Panc1 (cell line): ENCODE measurements at regions not wholly inside any gene's neighbourhood (a gene's known extent, or its start where the extent isn't known, plus 50 kb on each side); places are given as distances from the start of the nearest gene placed in this dataset.
A peak's percentile ranks its signal among the peaks of the same experiment; 100 is the strongest.

Experiments
- ATAC-seq: fragments of 200-7000 bp; cut with Tn5 transposase; 2 replicates; pipeline ENCODE4 v1.9.1; 2020; ENCODE audit warnings: mild to moderate bottlenecking, moderate library complexity
- BruUV-seq: library from RNA; stranded (reverse); fragments of 400-500 nt; replicated peaks from 2 replicates; lab custom pipeline; 2021; lab: Mats Ljungman, UMichigan
- CTCF ChIA-PET: fragments of 300-600 bp; sonication (Branson Sonifier 250); formaldehyde crosslinking; loops from one replicate; lab custom pipeline; 2022; ENCODE audit warnings: antibody characterized with exemption; lab: Charles Lee
- POLR2A ChIA-PET: fragments of 300-600 bp; sonication (Branson Sonifier 250); formaldehyde crosslinking; loops from one replicate; lab custom pipeline; 2022; ENCODE audit warnings: antibody characterized with exemption; lab: Charles Lee
- DNase-seq: peaks from one replicate; pipeline ENCODE4 v3.0.0-alpha.2; 2010; ENCODE audit warnings: low read depth, low spot score
- H3K27ac ChIP-seq: 2 replicates; pipeline ENCODE4 v1.5.1; 2011; ENCODE audit warnings: mild to moderate bottlenecking, low read length, inconsistent platforms
- H3K27me3 ChIP-seq: fragments of 200-500 bp; sonication (Bioruptor generic); 2 replicates; pipeline ENCODE4 v1.6.0; 2014; ENCODE audit warnings: low read length, inconsistent platforms; ENCODE audit not compliant: control insufficient read depth, insufficient read depth
- H3K36me3 ChIP-seq: fragments of 200-500 bp; sonication (Bioruptor generic); 2 replicates; pipeline ENCODE4 v1.5.1; 2014; ENCODE audit warnings: inconsistent platforms, mild to moderate bottlenecking, low read length, moderate library complexity; ENCODE audit not compliant: control insufficient read depth, insufficient read depth
- H3K4me1 ChIP-seq: 2 replicates; pipeline ENCODE4 v1.5.1; 2011; ENCODE audit warnings: inconsistent platforms, mild to moderate bottlenecking, low read length, moderate library complexity; ENCODE audit not compliant: control insufficient read depth, insufficient read depth
- H3K4me3 ChIP-seq, 2 experiments: 2 replicates each; pipeline ENCODE4 v1.5.1; 2011 to 2012; ENCODE audit warnings: low read depth in 2 of 2, low read length in 2 of 2, mild to moderate bottlenecking in 2 of 2, inconsistent platforms in 1 of 2, moderate library complexity in 1 of 2
- H3K9me3 ChIP-seq: fragments of 200-500 bp; sonication (Bioruptor generic); 2 replicates; pipeline ENCODE4 v1.5.1; 2014; ENCODE audit warnings: low read depth, mild to moderate bottlenecking, inconsistent platforms, low read length, moderate library complexity; ENCODE audit not compliant: control insufficient read depth, insufficient read depth
- CTCF ChIP-seq: fragments of 450-650 bp; IDR thresholded peaks from 2 replicates; pipeline ENCODE4 v1.5.1; 2017; ENCODE audit warnings: mild to moderate bottlenecking
- POLR2AphosphoS5 ChIP-seq: IDR thresholded peaks from 2 replicates; pipeline ENCODE4 v1.6.1; 2012; ENCODE audit warnings: mild to moderate bottlenecking, low read depth, low read length, moderate library complexity
- SIN3A ChIP-seq: IDR thresholded peaks from 2 replicates; pipeline ENCODE4 v1.6.1; 2012; ENCODE audit warnings: low read depth, mild to moderate bottlenecking, low read length, moderate library complexity, borderline replicate concordance; ENCODE audit not compliant: insufficient read depth
- TCF7L2 ChIP-seq: IDR thresholded peaks from 2 replicates; pipeline ENCODE4 v1.6.1; 2011; ENCODE audit warnings: mild to moderate bottlenecking, low read depth, low read length, inconsistent platforms
- in situ Hi-C: cut with HindIII; loops from 2 replicates; pipeline ENCODE4 v1.10.0; 2016; ENCODE audit warnings: low sequenced_read_pairs, low pct_unique_long_range_greater_than_20kb
- intact Hi-C: fragments of 100-400 bp; cut with micrococcal nuclease; formaldehyde crosslinking; loops from one replicate; pipeline ENCODE4 v1.10.0; 2022; ENCODE audit not compliant: unreplicated experiment
- TF ChIP-seq, protein P1 (sequence below), 2 experiments: IDR thresholded peaks; 2 replicates each; pipeline ENCODE4 v1.6.1; 2011 to 2012; ENCODE audit warnings: low read depth in 2 of 2, control low read depth in 1 of 2, low read length in 1 of 2, mild to moderate bottlenecking in 1 of 2, moderate library complexity in 1 of 2; ENCODE audit not compliant: insufficient read depth in 1 of 2

- Histone ChIP-seq H3K36me3 (no peaks in the 10 kb centered on the region), H3K27me3 (no peaks in the 10 kb centered on the region), H3K4me1 (no peaks in the 10 kb centered on the region), H3K9me3 (no peaks in the 10 kb centered on the region), H3K27ac (no peak overlapping the region), H3K4me3 (no peak overlapping the region)
- no TSS peak for BruUV-seq
- TF ChIP-seq POLR2AphosphoS5 (no peak), TCF7L2 (no peak), SIN3A (no peak)
- TF ChIP-seq, protein P1, sequence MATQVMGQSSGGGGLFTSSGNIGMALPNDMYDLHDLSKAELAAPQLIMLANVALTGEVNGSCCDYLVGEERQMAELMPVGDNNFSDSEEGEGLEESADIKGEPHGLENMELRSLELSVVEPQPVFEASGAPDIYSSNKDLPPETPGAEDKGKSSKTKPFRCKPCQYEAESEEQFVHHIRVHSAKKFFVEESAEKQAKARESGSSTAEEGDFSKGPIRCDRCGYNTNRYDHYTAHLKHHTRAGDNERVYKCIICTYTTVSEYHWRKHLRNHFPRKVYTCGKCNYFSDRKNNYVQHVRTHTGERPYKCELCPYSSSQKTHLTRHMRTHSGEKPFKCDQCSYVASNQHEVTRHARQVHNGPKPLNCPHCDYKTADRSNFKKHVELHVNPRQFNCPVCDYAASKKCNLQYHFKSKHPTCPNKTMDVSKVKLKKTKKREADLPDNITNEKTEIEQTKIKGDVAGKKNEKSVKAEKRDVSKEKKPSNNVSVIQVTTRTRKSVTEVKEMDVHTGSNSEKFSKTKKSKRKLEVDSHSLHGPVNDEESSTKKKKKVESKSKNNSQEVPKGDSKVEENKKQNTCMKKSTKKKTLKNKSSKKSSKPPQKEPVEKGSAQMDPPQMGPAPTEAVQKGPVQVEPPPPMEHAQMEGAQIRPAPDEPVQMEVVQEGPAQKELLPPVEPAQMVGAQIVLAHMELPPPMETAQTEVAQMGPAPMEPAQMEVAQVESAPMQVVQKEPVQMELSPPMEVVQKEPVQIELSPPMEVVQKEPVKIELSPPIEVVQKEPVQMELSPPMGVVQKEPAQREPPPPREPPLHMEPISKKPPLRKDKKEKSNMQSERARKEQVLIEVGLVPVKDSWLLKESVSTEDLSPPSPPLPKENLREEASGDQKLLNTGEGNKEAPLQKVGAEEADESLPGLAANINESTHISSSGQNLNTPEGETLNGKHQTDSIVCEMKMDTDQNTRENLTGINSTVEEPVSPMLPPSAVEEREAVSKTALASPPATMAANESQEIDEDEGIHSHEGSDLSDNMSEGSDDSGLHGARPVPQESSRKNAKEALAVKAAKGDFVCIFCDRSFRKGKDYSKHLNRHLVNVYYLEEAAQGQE (IDR thresholded peaks at IDR 0.05; ENCODE audit: insufficient read depth in 1 of 2, low read depth in 2 of 2, low read length in 1 of 2): no peak
- in situ Hi-C loops: no loop called here
- ATAC-seq: peak; percentile 72
- intact Hi-C loops: no loop called here
- CTCF ChIA-PET: no interaction called here
- POLR2A ChIA-PET: no interaction called here
- no peak for DNase-seq
These were observed 163.1 kb upstream of the TMPO start for GRCh38 chr12:98352218-98352811.

DNA sequence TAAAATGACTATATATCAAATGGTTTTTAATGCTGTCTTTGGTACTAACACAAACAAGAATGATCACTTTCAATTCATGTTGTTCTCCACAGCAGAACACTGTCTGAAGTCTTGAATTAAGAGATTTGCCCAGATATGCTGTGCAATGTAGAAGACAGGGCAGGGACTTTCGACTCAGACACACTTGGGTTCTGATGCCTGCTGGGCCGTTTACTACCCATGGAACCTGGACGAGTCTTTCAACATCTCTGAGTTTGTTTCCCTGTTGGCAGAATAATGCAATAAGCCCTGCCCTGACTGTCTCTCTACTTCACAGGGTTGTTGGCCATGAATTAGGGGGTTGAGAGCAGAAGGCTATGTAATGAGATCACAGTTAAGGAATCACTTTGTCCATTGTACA is 162.6 kb upstream of the TMPO start:
- POLR2A ChIA-PET: no interaction called here
- Histone ChIP-seq H3K4me3 (no peak overlapping the region), H3K4me1 (no peaks in the 10 kb centered on the region), H3K36me3 (no peaks in the 10 kb centered on the region), H3K9me3 (no peaks in the 10 kb centered on the region), H3K27me3 (no peaks in the 10 kb centered on the region), H3K27ac (no peak overlapping the region)
- no peak for DNase-seq
- BruUV-seq: no TSS peak
- intact Hi-C loops (no loop called here), in situ Hi-C loops (no loop called here)
- peak; percentile 60 for ATAC-seq
- TF ChIP-seq CTCF: no peak
- TF ChIP-seq SIN3A: no peak
- TF ChIP-seq POLR2AphosphoS5: no peak
- TF ChIP-seq, protein P1 (IDR thresholded peaks at IDR 0.05; ENCODE audit: insufficient read depth in 1 of 2, low read depth in 2 of 2, low read length in 1 of 2): no peak
- TF ChIP-seq TCF7L2: no peak
- CTCF ChIA-PET: no interaction called here
